ENCODE measurements at regions not wholly inside any gene's neighbourhood (a gene's known extent, or its start where the extent isn't known, plus 50 kb on each side); places are given as distances from the start of the nearest gene placed in this dataset.

- Histone ChIP-seq H3K36me3 (ENCODE audit: insufficient read depth) (no peaks in the 10 kb centered on the region), H3K4me2 (no peak overlapping the region), H3K4me3 (no peak overlapping the region), H3K79me2 (replicated peaks; ENCODE audit: insufficient read depth) (no peaks in the 10 kb centered on the region), H3K27me3 (ENCODE audit: insufficient read depth) (no peaks in the 10 kb centered on the region), H3K9me2 (ENCODE audit: insufficient read depth) (no peaks in the 10 kb centered on the region), H2AFZ (no peak overlapping the region), H3K4me1 (ENCODE audit: insufficient read depth) (no peaks in the 10 kb centered on the region), H3F3A (replicated peaks; ENCODE audit: low read depth) (no peaks in the 10 kb centered on the region), H3K27ac (ENCODE audit: low read depth) (no peak overlapping the region), H4K20me1 (replicated peaks; ENCODE audit: insufficient read depth) (no peaks in the 10 kb centered on the region)
- DNase-seq (ENCODE audit: low spot score): no peak
- Mint-ChIP-seq H3K36me3 (ENCODE audit: low read depth) (no peaks in the 10 kb centered on the region), H3K4me3 (no peak overlapping the region), H3K27me3 (ENCODE audit: insufficient read depth, low read depth, poor library complexity) (peaks cover 3% of the 10 kb centered on the region), H3K27ac (no peak overlapping the region), H3K4me1 (no peaks in the 10 kb centered on the region), H3K9me3 (no peaks in the 10 kb centered on the region)
- TF ChIP-seq ZNF331 (CRISPR knock-in tag; IDR thresholded peaks at IDR 0.05; ENCODE audit: low read depth): no peak
- TF ChIP-seq ETS1 (IDR thresholded peaks at IDR 0.05): no peak
- TF ChIP-seq ZNF462 (CRISPR knock-in tag; IDR thresholded peaks at IDR 0.05): no peak
- TF ChIP-seq ZNF114 (CRISPR knock-in tag; IDR thresholded peaks at IDR 0.05): no peak
- no peak for TF ChIP-seq CREB1 (CRISPR knock-in tag; IDR thresholded peaks at IDR 0.05; ENCODE audit: low read depth)
- TF ChIP-seq EZH2 (IDR thresholded peaks at IDR 0.05; ENCODE audit: low read depth, unreplicated experiment): no peak
- TF ChIP-seq JUNB (IDR thresholded peaks at IDR 0.05; ENCODE audit: unreplicated experiment): no peak
- no peak for TF ChIP-seq STAT1 (IDR thresholded peaks at IDR 0.05; ENCODE audit: unreplicated experiment)
- TF ChIP-seq POLR2AphosphoS5 (IDR thresholded peaks at IDR 0.05; ENCODE audit: low read depth): no peak
- no peak for TF ChIP-seq REST (IDR thresholded peaks at IDR 0.05; ENCODE audit: unreplicated experiment)
- no peak for TF ChIP-seq CTCF (conservative IDR thresholded peaks at IDR 0.05; ENCODE audit: low read depth in 2 of 2)
- no peak for TF ChIP-seq NANOG (IDR thresholded peaks at IDR 0.05; ENCODE audit: borderline replicate concordance)
- TF ChIP-seq EZH2phosphoT487 (IDR thresholded peaks at IDR 0.05; ENCODE audit: unreplicated experiment): no peak
- ATAC-seq: no peak
Observed at GRCh38 chr4:14919785-14920184, 82.5 kb upstream of the CPEB2 start.

Data from GM23338 (cell line).